PC-3 (cell line): ENCODE measurements at regions not wholly inside any gene's neighbourhood (a gene's known extent, or its start where the extent isn't known, plus 50 kb on each side); places are given as distances from the start of the nearest gene placed in this dataset.

Experiments
- ATAC-seq: fragments of 200-7000 bp; cut with Tn5 transposase; 2 replicates; pipeline ENCODE4 v1.9.1; 2020; ENCODE audit warnings: mild to moderate bottlenecking, moderate library complexity
- BruUV-seq: library from RNA; stranded (reverse); fragments of 400-500 nt; replicated peaks from 2 replicates; lab custom pipeline; 2021; lab: Mats Ljungman, UMichigan
- CTCF ChIA-PET: fragments of 300-600 bp; sonication (Branson Sonifier 250); formaldehyde crosslinking; loops from one replicate; lab custom pipeline; 2022; ENCODE audit warnings: antibody characterized with exemption; lab: Charles Lee
- POLR2A ChIA-PET: fragments of 300-600 bp; sonication (Branson Sonifier 250); formaldehyde crosslinking; loops from one replicate; lab custom pipeline; 2022; ENCODE audit warnings: antibody characterized with exemption; ENCODE audit not compliant: unreplicated experiment; lab: Charles Lee
- DNase-seq: peaks from one replicate; pipeline ENCODE4 v3.0.0-alpha.2; 2015
- H2AFZ ChIP-seq: fragments of 300-600 bp; sonication (generic); 2 replicates; pipeline ENCODE4 v1.6.0; 2016; ENCODE audit warnings: antibody characterized with exemption, low read length
- H3F3A ChIP-seq: fragments of 300-600 bp; sonication (generic); one replicate; pipeline ENCODE4 v1.6.0; 2017; ENCODE audit warnings: antibody characterized with exemption, low read length, control low read depth, mild to moderate bottlenecking; ENCODE audit not compliant: unreplicated experiment
- H3K27ac ChIP-seq: fragments of 300-600 bp; sonication (generic); 2 replicates; pipeline ENCODE4 v1.5.1; 2016; ENCODE audit warnings: mild to moderate bottlenecking, low read length
- H3K27me3 ChIP-seq: fragments of 300-600 bp; sonication (generic); 2 replicates; pipeline ENCODE4 v1.6.1; 2016; ENCODE audit warnings: low read length, mixed read lengths
- H3K36me3 ChIP-seq: fragments of 300-600 bp; sonication (generic); 2 replicates; pipeline ENCODE4 v1.6.1; 2016; ENCODE audit warnings: low read depth, mixed run types, low read length, mixed read lengths
- H3K4me1 ChIP-seq: fragments of 300-600 bp; sonication (generic); 2 replicates; pipeline ENCODE4 v1.5.1; 2016; ENCODE audit warnings: low read length; ENCODE audit not compliant: insufficient read depth
- H3K4me2 ChIP-seq: fragments of 300-600 bp; sonication (generic); 2 replicates; pipeline ENCODE4 v1.6.0; 2016; ENCODE audit warnings: low read length
- H3K4me3 ChIP-seq: fragments of 300-600 bp; sonication (generic); 2 replicates; pipeline ENCODE4 v1.5.1; 2016; ENCODE audit warnings: mild to moderate bottlenecking, low read length, mixed read lengths
- H3K79me2 ChIP-seq: fragments of 300-600 bp; sonication (generic); 2 replicates; pipeline ENCODE4 v1.6.1; 2017; ENCODE audit warnings: low read length, mixed read lengths
- H3K9ac ChIP-seq: fragments of 300-600 bp; sonication (generic); 2 replicates; pipeline ENCODE4 v1.6.0; 2016; ENCODE audit warnings: mild to moderate bottlenecking, low read length
- H3K9me2 ChIP-seq: fragments of 300-600 bp; sonication (generic); replicated peaks from 2 replicates; pipeline ENCODE4 v1.6.1; 2016; ENCODE audit warnings: mixed run types, low read length, mixed read lengths
- H3K9me3 ChIP-seq: fragments of 300-600 bp; sonication (generic); 2 replicates; pipeline ENCODE4 v1.6.1; 2016; ENCODE audit warnings: low read length, mixed read lengths
- H4K20me1 ChIP-seq: fragments of 300-600 bp; sonication (generic); 2 replicates; pipeline ENCODE4 v1.6.1; 2016; ENCODE audit warnings: low read length, mixed read lengths
- CTCF ChIP-seq: fragments of 300-600 bp; sonication (generic); conservative IDR thresholded peaks from 2 replicates; pipeline ENCODE4 v1.5.1; 2017; ENCODE audit warnings: antibody characterized with exemption, low read depth, mild to moderate bottlenecking, low read length
- EZH2 ChIP-seq: fragments of 300-600 bp; sonication (generic); IDR thresholded peaks from one replicate; pipeline ENCODE4 v1.6.1; 2017; ENCODE audit warnings: antibody characterized with exemption, mild to moderate bottlenecking, low read length; ENCODE audit not compliant: unreplicated experiment
- EZH2phosphoT487 ChIP-seq: fragments of 300-600 bp; sonication (generic); IDR thresholded peaks from 2 replicates; pipeline ENCODE4 v1.6.1; 2018; ENCODE audit warnings: mild to moderate bottlenecking, antibody characterized with exemption, low read length, borderline replicate concordance
- intact Hi-C: fragments of 100-400 bp; cut with micrococcal nuclease; formaldehyde crosslinking; loops from 2 replicates; pipeline ENCODE4 v1.9.0; 2023

- Histone ChIP-seq H3K4me1 (peaks cover 4% of the 10 kb centered on the region), H3K9me3 (no peaks in the 10 kb centered on the region), H3K36me3 (no peaks in the 10 kb centered on the region), H3K27me3 (no peaks in the 10 kb centered on the region), H2AFZ (no peak overlapping the region), H4K20me1 (no peaks in the 10 kb centered on the region), H3K9ac (no peak overlapping the region), H3K9me2 (no peaks in the 10 kb centered on the region), H3K4me3 (no peak overlapping the region), H3K27ac (no peak overlapping the region), H3F3A (no peaks in the 10 kb centered on the region), H3K79me2 (no peaks in the 10 kb centered on the region), H3K4me2 (no peak overlapping the region)
- DNase-seq (no peak), ATAC-seq (no peak)
- intact Hi-C loops = no loop called here
- ChIA-PET CTCF (no interaction called here), POLR2A (no interaction called here)
- BruUV-seq = no TSS peak
- no peak for TF ChIP-seq EZH2phosphoT487
- TF ChIP-seq CTCF = no peak
- no peak for TF ChIP-seq EZH2
These were observed 159.0 kb upstream of the RIPOR2 start for GRCh38 chr6:25094726-25095125.

DNA sequence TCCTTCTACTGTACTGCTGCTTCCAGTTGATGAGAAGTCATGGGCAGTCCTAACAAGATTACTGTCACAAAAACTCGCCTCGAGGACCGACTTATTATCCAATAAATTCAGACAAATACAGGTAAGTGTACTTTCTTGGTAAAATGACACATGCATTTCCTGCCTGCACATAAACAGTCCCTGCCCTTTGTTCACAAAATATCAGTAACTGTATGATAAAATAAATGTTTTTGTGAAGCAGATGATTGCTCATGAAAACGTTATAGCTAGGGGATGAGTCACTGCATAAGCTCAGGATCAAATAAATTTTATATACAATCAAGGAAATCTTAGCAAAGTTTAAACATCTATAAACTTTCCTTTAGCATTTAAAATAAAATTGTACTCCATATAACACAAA is 164.5 kb upstream of the RIPOR2 start:
- Histone ChIP-seq H3K36me3 (no peaks in the 10 kb centered on the region), H2AFZ (no peak overlapping the region), H3K9me2 (no peaks in the 10 kb centered on the region), H3K79me2 (no peaks in the 10 kb centered on the region), H3K4me3 (peak overlapping the region; percentile 28; the same call in 1 of the 2 replicates), H3K27ac (peak overlapping the region; percentile 46), H3F3A (no peaks in the 10 kb centered on the region), H3K4me2 (peak overlapping the region; percentile 63), H3K4me1 (peaks cover 24% of the 10 kb centered on the region), H3K9me3 (no peaks in the 10 kb centered on the region), H4K20me1 (no peaks in the 10 kb centered on the region), H3K9ac (no peak overlapping the region), H3K27me3 (no peaks in the 10 kb centered on the region)
- DNase-seq = peak; percentile 81
- CTCF ChIA-PET = interaction anchor here (0.6 to 0.8 kb wide), 2 partner anchors 82 to 264 kb away, joined by 3 read pairs; no protein-coding TSS in a partner anchor
- POLR2A ChIA-PET = interaction anchor here (0.6 to 0.7 kb wide), 5 partner anchors 30 to 1024 kb away, joined by 3 to 4 read pairs (median 3); a partner anchor contains a TSS
- peak; percentile 93 for ATAC-seq
- TF ChIP-seq EZH2 (no peak), CTCF (no peak), EZH2phosphoT487 (no peak)
- intact Hi-C loops = loop anchor here (1.0 kb wide), 2 partner anchors 22 to 74 kb away; no protein-coding TSS in a partner anchor
- BruUV-seq = no TSS peak

- H3K9ac ChIP-seq = no peak overlapping the region
- H3K27me3 ChIP-seq = no peaks in the 10 kb centered on the region
- ATAC-seq (no peak), DNase-seq (no peak)
- no peaks in the 10 kb centered on the region for H3K36me3 ChIP-seq
- BruUV-seq = no TSS peak
- CTCF ChIA-PET = no interaction called here
- TF ChIP-seq CTCF (no peak), EZH2phosphoT487 (no peak), EZH2 (no peak)
- H3F3A ChIP-seq = no peaks in the 10 kb centered on the region
- no peaks in the 10 kb centered on the region for H3K9me2 ChIP-seq
- H3K79me2 ChIP-seq = no peaks in the 10 kb centered on the region
- H4K20me1 ChIP-seq = no peaks in the 10 kb centered on the region
- no peaks in the 10 kb centered on the region for H3K9me3 ChIP-seq
- intact Hi-C loops = no loop called here
- POLR2A ChIA-PET = no interaction called here
- peaks cover 34% of the 10 kb centered on the region for H3K4me1 ChIP-seq
- no peak overlapping the region for H2AFZ ChIP-seq
- no peak overlapping the region for H3K4me3 ChIP-seq
- no peak overlapping the region for H3K27ac ChIP-seq
- no peak overlapping the region for H3K4me2 ChIP-seq
These were observed 167.8 kb upstream of the RIPOR2 start for GRCh38 chr6:25103603-25104002.
